Stimulated activated CD4-positive, alpha-beta T cell treated with anti-CD3 and anti-CD28 coated beads, TNF-alpha, amount 100 ng/mL, for 4 hours (primary cell): ENCODE measurements at regions not wholly inside any gene's neighbourhood (a gene's known extent, or its start where the extent isn't known, plus 50 kb on each side); places are given as distances from the start of the nearest gene placed in this dataset.

ENCODE experiments used
- DNase-seq, 3 experiments: peaks; one replicate each; pipeline ENCODE4 v3.0.0-alpha.2; 2020; ENCODE audit warnings: low read depth in 3 of 3

- DNase-seq, result no peak
Measured at GRCh38 chr2:177314722-177315264, 50.3 kb upstream of the NFE2L2 start.

DNA sequence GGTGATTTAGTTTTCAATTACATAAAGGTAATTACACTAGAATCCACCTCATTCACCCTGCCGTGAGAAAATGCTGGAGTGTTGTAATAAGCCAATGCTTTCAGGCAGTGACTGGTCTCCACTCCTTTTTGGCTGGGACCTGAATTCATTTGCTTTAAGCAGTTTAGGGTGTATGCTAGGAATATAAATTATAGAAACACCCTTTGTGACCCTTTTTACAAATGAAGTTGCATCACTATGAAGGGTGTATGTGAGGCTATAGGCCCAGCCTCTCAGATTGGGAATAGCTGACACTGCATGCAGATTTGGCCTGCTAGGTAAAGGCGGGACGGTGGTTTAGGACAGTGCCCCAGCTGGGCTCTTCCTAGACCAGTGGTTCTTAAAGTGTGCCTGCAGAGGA, 50.8 kb upstream of the NFE2L2 start:
- no peak for DNase-seq

- no peak for DNase-seq
Measured at GRCh38 chr2:177316756-177317155, 52.2 kb upstream of the NFE2L2 start.

DNA sequence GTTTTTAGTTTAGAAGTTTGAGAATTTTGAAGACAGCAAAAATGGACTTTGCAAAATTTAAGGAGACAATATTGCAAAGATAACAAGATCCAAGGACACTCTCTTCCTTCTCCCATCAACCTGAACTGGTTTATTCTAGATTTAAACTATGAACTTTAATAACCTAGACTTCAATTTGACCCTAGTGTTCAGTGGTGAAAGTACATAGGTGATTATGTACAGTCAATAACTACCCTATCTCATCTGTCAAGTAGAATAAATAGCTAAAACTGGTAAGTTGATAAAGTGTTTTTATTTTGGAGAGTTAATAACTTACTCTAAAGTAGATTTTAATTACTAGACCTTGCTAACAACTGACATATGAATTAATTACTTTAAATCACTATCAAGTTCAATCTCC, 52.9 kb upstream of the NFE2L2 start:
- no peak for DNase-seq

DNA sequence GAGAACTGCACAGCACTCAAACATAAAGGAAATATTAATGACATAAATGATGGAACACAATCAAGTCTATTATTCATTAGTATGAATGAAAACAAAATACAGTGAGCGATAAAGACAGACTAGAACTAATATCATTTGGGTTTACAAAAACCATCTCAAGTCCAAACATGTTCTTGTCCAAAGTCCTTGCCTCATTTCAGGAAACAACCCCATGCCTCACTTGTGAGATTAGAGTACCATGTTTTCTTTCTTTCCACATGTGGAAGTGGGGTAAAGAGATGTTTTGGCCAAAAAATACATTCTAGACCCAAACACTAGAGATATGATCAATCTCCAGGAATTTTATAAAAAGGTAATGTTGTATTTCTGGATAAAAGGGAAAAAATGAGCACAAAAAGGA, 53.3 kb upstream of the NFE2L2 start:
- no peak for DNase-seq

- no peak for DNase-seq
Measured at GRCh38 chr2:177318613-177319012, 54.1 kb upstream of the NFE2L2 start.

DNA sequence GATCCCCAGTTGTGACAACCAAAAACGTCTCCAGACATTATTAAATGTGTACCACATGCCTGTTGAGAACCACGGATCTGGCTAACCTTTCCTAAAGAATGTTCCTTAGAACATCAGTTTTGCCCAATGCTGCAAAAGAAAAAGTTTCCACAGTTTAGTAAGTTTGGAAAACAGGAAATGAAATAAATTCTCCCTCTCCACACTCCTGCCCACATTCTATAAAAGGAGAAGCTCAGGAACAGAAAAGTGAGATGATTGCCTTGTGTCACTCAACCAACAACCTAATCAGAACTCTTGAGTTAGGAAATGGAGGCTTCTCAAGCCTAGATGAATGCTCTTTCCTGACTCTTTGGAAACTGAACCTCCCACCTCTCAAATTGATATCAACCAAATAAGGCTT, 56.1 kb upstream of the NFE2L2 start:
- DNase-seq, result no peak

- no peak for DNase-seq
Measured at GRCh38 chr2:177322801-177323261, 58.3 kb upstream of the NFE2L2 start.

DNA sequence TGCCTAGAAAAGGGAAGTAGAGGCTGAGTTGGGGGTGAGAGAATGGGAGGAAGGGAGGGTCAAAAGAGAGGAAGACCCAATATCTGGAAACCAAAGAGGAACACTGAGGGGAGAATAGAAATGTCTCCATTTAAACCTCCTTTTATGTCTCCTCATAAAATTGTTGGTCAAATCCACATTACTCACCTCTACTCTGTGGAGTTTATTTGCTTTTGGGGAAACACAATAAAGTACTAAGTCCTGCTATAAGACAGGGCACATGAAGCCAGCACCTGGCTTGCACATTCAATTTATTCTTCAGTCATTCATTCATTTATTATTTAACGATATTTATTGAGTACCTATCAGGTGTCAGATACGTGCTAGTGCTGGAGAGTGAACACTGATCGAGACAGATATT, 60.3 kb upstream of the NFE2L2 start:
- DNase-seq, result no peak

DNA sequence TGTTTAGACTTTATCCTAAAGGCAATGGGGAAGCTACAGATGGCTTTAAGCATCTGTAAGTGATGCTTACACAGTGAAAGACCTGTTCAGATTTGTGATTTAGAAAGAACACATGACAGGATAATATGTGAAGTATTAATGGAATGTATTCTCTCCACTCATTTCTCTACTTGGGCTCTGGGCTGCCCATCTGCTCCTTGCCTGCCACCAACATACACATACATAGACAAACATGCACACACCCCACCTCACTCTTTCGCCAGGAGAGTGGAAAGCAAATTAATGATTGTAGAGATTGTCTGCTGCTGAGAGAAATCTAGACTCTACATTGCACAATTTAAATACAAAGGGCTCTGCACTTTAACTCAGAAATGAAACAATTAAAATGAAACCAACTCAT, 61.0 kb upstream of the NFE2L2 start:
- DNase-seq, result no peak

- DNase-seq, result no peak
Measured at GRCh38 chr2:177326005-177326404, 61.5 kb upstream of the NFE2L2 start.

DNA sequence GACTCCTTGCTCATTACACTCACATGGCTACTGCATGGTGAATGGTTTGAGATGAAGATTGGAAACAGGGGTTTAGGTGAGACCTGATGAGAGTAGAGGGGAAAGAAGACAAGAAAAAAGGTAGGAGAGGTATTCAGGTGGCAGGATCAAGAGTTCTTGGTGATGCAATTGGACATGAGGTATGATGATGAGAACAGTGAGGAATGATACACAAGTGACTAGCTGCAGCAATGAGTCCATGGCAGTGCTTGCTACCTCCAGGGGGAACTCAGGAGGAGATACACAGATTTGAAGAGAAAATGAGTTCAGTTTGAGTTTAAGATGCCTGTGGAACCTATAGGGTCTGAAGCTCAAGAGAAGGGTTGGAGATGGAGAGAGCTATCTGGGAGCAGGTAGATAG, 62.1 kb upstream of the NFE2L2 start:
- DNase-seq, result no peak

- no peak for DNase-seq
Measured at GRCh38 chr2:177327009-177327408, 62.5 kb upstream of the NFE2L2 start.

DNA sequence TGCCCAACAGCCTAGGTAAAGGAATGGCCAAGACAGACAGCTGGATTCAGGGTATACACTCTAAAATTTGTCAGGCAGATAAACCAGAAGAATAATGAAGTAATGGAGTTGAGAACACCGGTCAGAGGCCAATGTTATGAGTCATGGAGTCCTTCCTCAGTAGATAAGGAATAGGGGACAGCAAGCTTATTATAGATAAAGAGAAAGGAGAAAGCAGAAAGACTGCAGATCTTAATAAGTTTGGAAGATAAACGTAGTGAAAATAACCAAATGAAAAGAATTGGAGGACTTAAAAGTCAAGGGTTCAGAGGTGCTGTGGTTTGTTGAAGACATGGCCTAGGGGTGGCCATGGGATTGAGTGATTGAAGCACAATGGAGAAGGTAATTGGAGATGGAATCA, 63.5 kb upstream of the NFE2L2 start:
- no peak for DNase-seq

DNA sequence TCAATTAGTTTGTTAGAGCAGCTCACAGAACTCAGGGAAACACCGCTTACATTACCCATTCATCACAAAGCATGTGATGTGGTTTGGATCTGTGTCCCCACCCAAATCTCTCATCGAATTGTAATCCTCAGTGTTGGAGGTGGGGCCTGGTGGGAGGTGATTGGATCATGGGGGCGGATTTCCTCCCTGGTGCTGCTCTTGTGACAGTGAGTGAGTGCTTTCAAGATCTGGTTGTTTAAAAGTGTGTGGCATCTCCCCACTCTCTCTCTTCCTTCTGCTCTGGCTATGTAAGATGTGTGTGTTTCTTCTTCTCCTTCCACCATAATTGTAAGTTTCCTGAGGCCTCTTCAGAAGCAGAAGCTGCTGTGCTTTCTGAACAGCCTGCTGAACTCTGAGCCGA, 63.5 kb upstream of the AGPS start:
- no peak for DNase-seq

DNA sequence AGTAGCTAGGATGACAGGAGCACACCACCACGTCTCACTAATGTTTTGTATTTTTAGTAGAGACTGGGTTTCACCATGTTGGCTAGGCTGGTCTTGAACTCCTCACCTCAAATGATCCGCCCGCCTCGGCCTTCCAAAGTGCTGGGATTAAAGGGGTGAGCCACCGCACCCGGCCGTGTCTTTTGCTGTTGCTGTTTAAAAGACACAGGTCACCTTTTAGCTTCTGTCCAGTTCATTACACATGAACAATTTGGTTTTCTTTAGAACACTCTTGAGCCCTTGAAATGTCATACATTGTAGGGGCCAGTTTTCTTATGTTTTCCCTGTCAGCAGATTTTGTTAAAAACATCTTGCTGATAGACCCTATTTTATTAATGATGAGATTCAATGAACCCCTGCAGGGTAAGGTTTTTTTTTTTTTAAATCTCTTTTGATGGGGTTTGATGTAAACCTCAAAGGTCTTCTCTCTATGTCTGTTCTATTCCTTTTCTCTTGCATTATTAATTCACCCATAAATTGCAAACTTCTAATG, 61.0 kb upstream of the AGPS start:
- DNase-seq, result no peak

DNA sequence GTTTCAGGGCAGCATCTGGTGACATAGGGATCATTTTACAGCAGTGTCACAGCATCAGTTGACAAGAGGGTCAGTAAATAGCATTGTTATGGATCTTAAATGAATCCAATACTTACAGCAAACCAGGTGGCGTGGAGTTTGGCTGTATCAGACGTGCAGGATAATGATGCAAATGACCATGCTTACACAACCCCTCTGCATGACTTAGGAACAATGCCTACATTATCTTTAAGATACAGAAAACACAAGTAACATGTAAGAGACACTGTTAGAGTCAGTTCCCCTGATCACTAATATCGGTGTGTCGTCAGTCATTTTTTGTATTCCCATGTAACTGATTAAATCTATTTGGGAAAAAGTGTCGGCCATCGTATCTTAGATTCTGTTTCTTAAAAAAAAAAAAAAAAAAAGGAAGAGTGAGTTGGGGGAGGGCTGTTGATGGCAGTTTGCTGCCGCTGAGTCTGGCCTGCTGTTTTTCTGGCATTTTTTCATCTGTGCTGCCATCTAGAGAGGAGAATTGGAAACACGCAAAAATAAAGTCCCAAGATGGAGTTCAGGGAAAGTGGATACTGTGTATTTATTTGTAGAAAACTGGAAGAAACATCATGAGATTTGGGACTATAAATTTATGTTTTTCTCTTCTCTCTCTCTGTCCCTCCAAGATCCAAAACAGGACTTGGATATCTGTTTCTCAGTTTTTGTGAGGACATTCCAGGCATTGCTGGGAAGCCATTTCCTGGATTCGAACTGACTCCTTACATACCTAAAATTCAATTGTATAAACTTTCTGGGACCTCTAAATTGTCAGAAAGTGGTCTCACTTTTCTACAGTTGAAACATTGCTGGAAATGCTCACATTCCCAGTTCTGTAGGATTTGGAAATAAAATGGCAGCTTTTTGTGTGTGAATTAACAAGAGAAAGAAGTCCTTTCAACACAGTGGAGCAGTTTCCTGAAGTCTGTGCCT, 60.3 kb upstream of the AGPS start:
- peak in 1 of 3 experiments; percentile 13 for DNase-seq

DNA sequence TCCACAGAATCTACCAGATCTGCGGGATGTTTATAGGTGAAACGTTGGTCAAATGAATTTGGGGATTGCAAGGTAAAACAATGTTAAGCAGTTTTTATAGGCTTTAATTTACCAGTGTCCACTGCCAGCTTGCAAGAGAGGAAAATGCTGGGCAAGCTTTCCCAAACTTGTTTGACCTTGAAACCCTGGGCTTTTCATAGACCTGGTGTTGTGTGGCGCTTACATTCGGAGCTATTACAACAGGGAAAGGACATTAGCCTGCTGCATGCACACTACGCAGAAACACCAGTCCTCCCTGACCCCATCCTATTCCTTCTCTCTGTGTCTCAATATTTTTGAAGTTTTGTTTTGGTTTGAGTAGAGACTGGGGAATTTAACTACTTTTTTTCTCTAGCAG, 59.6 kb upstream of the AGPS start:
- no peak for DNase-seq

DNA sequence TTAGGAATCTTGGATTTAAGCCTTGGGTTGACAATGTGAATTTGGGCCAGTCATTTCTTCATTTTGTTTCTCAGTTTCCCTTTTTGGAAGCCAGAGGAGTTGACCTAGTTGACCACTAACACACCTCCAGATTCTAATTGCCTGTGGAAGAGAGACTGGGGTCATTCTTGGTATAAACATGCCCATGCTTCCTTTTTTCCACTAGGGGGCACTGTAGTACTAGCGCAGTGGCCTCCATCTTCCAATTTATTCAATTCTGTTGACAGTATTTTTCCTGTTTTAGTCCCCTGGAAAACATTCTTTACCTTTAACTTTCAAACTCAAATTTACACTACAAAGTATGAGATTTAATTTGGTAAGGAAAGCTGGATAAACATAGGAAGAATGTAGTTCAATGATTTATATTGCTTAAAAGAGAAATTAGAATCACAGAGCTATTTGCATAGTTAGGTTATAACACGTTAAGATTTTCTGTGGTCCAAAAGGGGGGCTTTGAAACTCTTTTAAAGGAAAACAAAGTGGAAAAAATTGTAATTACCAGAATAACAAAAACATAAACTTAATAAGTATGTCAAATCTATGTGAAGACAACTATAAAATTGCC, 57.5 kb upstream of the AGPS start:
- DNase-seq, result peak in 1 of 3 experiments; percentile 13

DNA sequence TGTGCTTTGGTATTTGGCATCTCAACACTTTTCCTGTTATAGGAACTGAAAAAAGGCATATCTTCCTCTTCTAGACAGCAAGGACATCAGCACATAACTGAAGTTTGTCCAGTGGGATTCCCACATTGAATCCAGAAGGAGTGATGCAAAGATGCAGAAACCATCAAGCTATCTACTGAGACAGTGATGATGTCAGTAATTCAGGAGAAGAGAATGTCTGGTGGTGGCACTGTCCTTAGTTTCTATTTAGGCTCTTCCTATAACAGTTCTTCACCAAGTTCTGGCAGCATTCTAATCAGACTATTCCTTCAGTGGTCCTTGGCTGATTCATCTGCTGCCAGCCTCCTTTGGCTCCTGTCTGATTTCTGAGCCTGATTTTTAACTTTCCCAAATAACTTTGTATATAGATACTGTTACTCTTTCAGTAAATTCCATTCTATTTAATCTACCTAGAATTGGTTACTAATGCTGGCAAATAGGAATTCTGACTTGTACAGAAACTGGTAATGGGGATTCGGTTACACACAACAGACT, 56.6 kb upstream of the AGPS start:
- no peak for DNase-seq

DNA sequence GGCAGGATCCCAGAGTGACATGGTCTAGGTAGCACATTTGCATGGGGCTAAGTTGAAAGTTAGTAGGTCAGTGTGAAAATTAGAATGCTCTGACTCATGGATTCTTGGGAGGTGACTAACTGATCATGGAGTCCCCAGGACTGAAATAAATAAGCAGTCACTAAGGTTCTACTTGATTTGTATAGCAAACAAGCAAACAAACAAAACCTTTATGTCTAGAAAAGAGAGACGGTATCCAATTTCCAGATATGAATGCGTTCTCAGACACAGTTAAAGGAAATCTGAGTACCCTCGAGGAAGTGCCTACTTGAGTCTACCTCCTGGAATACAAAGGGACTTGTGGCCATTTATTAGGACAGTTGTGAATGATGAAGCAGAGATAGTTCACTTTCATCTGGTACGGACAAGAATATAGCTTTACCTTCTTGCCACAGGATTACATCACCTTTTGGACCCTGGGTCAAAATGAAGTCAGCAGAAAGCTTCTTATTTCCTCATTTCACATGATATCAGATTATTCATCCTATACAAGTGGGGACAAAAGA, 54.3 kb upstream of the AGPS start:
- DNase-seq, result no peak

DNA sequence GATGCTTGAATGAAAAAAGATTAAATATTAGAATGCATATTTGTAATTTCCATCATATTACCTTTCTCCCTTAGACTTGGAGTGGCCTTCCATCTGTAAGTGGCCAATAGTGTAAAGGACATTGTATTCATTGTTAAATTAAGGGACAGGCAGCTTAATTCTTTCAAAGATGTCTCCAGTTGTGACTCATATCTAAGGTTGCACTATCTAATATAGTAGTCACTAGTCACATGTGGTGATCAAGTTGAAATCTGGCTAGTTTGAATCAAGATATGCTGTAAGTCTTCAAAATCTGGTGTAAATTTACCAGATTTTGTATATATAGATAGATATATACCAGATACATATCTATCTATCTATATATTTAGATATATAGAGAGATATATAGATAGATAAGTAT, 52.4 kb upstream of the AGPS start:
- no peak for DNase-seq
